PC-3 (cell line): ENCODE measurements at regions not wholly inside any gene's neighbourhood (a gene's known extent, or its start where the extent isn't known, plus 50 kb on each side); places are given as distances from the start of the nearest gene placed in this dataset.

Experiments used
- CTCF ChIP-seq: fragments of 300-600 bp; sonication (generic); conservative IDR thresholded peaks from 2 replicates; pipeline ENCODE4 v1.5.1; 2017; ENCODE audit warnings: antibody characterized with exemption, low read depth, mild to moderate bottlenecking, low read length
- EZH2 ChIP-seq: fragments of 300-600 bp; sonication (generic); IDR thresholded peaks from one replicate; pipeline ENCODE4 v1.6.1; 2017; ENCODE audit warnings: antibody characterized with exemption, mild to moderate bottlenecking, low read length; ENCODE audit not compliant: unreplicated experiment
- EZH2phosphoT487 ChIP-seq: fragments of 300-600 bp; sonication (generic); IDR thresholded peaks from 2 replicates; pipeline ENCODE4 v1.6.1; 2018; ENCODE audit warnings: mild to moderate bottlenecking, antibody characterized with exemption, low read length, borderline replicate concordance

GRCh38 chr10:33478675-33479125, 144.2 kb upstream of the NRP1 start:
- TF ChIP-seq CTCF (no peak), EZH2 (no peak), EZH2phosphoT487 (no peak)
